ENCODE measurements at regions not wholly inside any gene's neighbourhood (a gene's known extent, or its start where the extent isn't known, plus 50 kb on each side); places are given as distances from the start of the nearest gene placed in this dataset.

GRCh38 chr9:32867601-32868204 lies 84.4 kb downstream of the TMEM215 start:
- no peaks in the 10 kb centered on the region for H3K36me3 ChIP-seq (ENCODE audit: control insufficient read depth in 2 of 3, insufficient read depth in 3 of 3, low read length in 3 of 3)
- TF ChIP-seq CTCF (IDR thresholded peaks at IDR 0.05; ENCODE audit: borderline replicate concordance, extremely low read depth, insufficient read depth), result no peak
- intact Hi-C loops (cut with DNase I), result no loop called here
- FAIRE-seq (no peak), DNase-seq (no peak)
- no peak overlapping the region for H3K4me3 ChIP-seq (ENCODE audit: low read length in 3 of 3)
- no peaks in the 10 kb centered on the region for H3K9me3 ChIP-seq (ENCODE audit: control insufficient read depth in 2 of 3, insufficient read depth in 1 of 3, low read length in 3 of 3)
- H3K9ac ChIP-seq (ENCODE audit: low read length in 3 of 3), result no peak overlapping the region
- no peaks in the 10 kb centered on the region for H3K4me1 ChIP-seq (ENCODE audit: control insufficient read depth in 2 of 3, insufficient read depth in 2 of 3, low read depth in 1 of 3, low read length in 3 of 3)
- H3K27ac ChIP-seq (ENCODE audit: low read depth in 2 of 2, low read length in 2 of 2), result no peak overlapping the region
- no peaks in the 10 kb centered on the region for H3K27me3 ChIP-seq (ENCODE audit: control insufficient read depth, insufficient read depth, low read length)

- Histone ChIP-seq H3K36me3 (ENCODE audit: control insufficient read depth in 2 of 3, insufficient read depth in 3 of 3, low read length in 3 of 3) (no peaks in the 10 kb centered on the region), H3K27me3 (ENCODE audit: control insufficient read depth, insufficient read depth, low read length) (no peaks in the 10 kb centered on the region), H3K9ac (ENCODE audit: low read length in 3 of 3) (no peak overlapping the region), H3K4me1 (ENCODE audit: control insufficient read depth in 2 of 3, insufficient read depth in 2 of 3, low read depth in 1 of 3, low read length in 3 of 3) (no peaks in the 10 kb centered on the region), H3K9me3 (ENCODE audit: control insufficient read depth in 2 of 3, insufficient read depth in 1 of 3, low read length in 3 of 3) (no peaks in the 10 kb centered on the region), H3K4me3 (ENCODE audit: low read length in 3 of 3) (no peak overlapping the region), H3K27ac (ENCODE audit: low read depth in 2 of 2, low read length in 2 of 2) (no peak overlapping the region)
- TF ChIP-seq CTCF (IDR thresholded peaks at IDR 0.05; ENCODE audit: borderline replicate concordance, extremely low read depth, insufficient read depth), result no peak
- DNase-seq (no peak), FAIRE-seq (no peak)
- intact Hi-C loops (cut with DNase I), result no loop called here
Observed at GRCh38 chr9:32869404-32869803, 86.1 kb downstream of the TMEM215 start.

GRCh38 chr9:32873131-32873530 lies 89.8 kb downstream of the TMEM215 start:
- no peak overlapping the region for H3K9ac ChIP-seq (ENCODE audit: low read length in 3 of 3)
- no peak overlapping the region for H3K4me3 ChIP-seq (ENCODE audit: low read length in 3 of 3)
- no peaks in the 10 kb centered on the region for H3K4me1 ChIP-seq (ENCODE audit: control insufficient read depth in 2 of 3, insufficient read depth in 2 of 3, low read depth in 1 of 3, low read length in 3 of 3)
- FAIRE-seq, result no peak
- intact Hi-C loops (cut with DNase I), result no loop called here
- no peak for DNase-seq
- no peaks in the 10 kb centered on the region for H3K9me3 ChIP-seq (ENCODE audit: control insufficient read depth in 2 of 3, insufficient read depth in 1 of 3, low read length in 3 of 3)
- H3K36me3 ChIP-seq (ENCODE audit: control insufficient read depth in 2 of 3, insufficient read depth in 3 of 3, low read length in 3 of 3), result no peaks in the 10 kb centered on the region
- no peak overlapping the region for H3K27ac ChIP-seq (ENCODE audit: low read depth in 2 of 2, low read length in 2 of 2)
- no peak for TF ChIP-seq CTCF (IDR thresholded peaks at IDR 0.05; ENCODE audit: borderline replicate concordance, extremely low read depth, insufficient read depth)
- H3K27me3 ChIP-seq (ENCODE audit: control insufficient read depth, insufficient read depth, low read length), result no peaks in the 10 kb centered on the region

GRCh38 chr9:32873553-32873952 lies 90.2 kb downstream of the TMEM215 start:
- no peak for FAIRE-seq

More at GRCh38 chr9:32873553-32873952, 90.2 kb downstream of the TMEM215 start:
- Histone ChIP-seq H3K9ac (ENCODE audit: low read length in 3 of 3) (no peak overlapping the region), H3K4me3 (ENCODE audit: low read length in 3 of 3) (no peak overlapping the region), H3K36me3 (ENCODE audit: control insufficient read depth in 2 of 3, insufficient read depth in 3 of 3, low read length in 3 of 3) (no peaks in the 10 kb centered on the region), H3K4me1 (ENCODE audit: control insufficient read depth in 2 of 3, insufficient read depth in 2 of 3, low read depth in 1 of 3, low read length in 3 of 3) (no peaks in the 10 kb centered on the region), H3K27ac (ENCODE audit: low read depth in 2 of 2, low read length in 2 of 2) (no peak overlapping the region), H3K9me3 (ENCODE audit: control insufficient read depth in 2 of 3, insufficient read depth in 1 of 3, low read length in 3 of 3) (no peaks in the 10 kb centered on the region), H3K27me3 (ENCODE audit: control insufficient read depth, insufficient read depth, low read length) (no peaks in the 10 kb centered on the region)
- TF ChIP-seq CTCF (IDR thresholded peaks at IDR 0.05; ENCODE audit: borderline replicate concordance, extremely low read depth, insufficient read depth), result no peak
- intact Hi-C loops (cut with DNase I), result no loop called here
- DNase-seq, result no peak
